ENCODE measurements at regions not wholly inside any gene's neighbourhood (a gene's known extent, or its start where the extent isn't known, plus 50 kb on each side); places are given as distances from the start of the nearest gene placed in this dataset.

- no peak for DNase-seq
These were observed 114.6 kb upstream of the NEK7 start for GRCh38 chr1:198042168-198042567.

- DNase-seq: no peak
These were observed 108.9 kb upstream of the NEK7 start for GRCh38 chr1:198047913-198048312.

- DNase-seq: no peak
These were observed 102.3 kb upstream of the NEK7 start for GRCh38 chr1:198054510-198054909.

GRCh38 chr1:198056255-198056654 lies 100.5 kb upstream of the NEK7 start:
- peak; percentile 6 to 15 for DNase-seq

- no peak for DNase-seq
These were observed 92.6 kb upstream of the NEK7 start for GRCh38 chr1:198064181-198064580.

GRCh38 chr1:198068285-198068684 lies 88.5 kb upstream of the NEK7 start:
- no peak for DNase-seq

- no peak for DNase-seq
These were observed 84.6 kb upstream of the NEK7 start for GRCh38 chr1:198072177-198072576.

- no peak for DNase-seq
These were observed 81.5 kb upstream of the NEK7 start for GRCh38 chr1:198075296-198075695.

GRCh38 chr1:198079432-198079951 lies 77.3 kb upstream of the NEK7 start:
- no peak for DNase-seq

GRCh38 chr1:198082576-198082975 lies 74.2 kb upstream of the NEK7 start:
- DNase-seq: no peak

GRCh38 chr1:198083549-198083948 lies 73.2 kb upstream of the NEK7 start:
- no peak for DNase-seq

- no peak for DNase-seq
These were observed 72.4 kb upstream of the NEK7 start for GRCh38 chr1:198084241-198084908.

- no peak for DNase-seq
These were observed 70.6 kb upstream of the NEK7 start for GRCh38 chr1:198086051-198086745.

GRCh38 chr1:198087831-198088230 lies 69.0 kb upstream of the NEK7 start:
- no peak for DNase-seq

GRCh38 chr1:198088360-198089071 lies 68.3 kb upstream of the NEK7 start:
- no peak for DNase-seq

- DNase-seq: no peak
These were observed 60.4 kb upstream of the NEK7 start for GRCh38 chr1:198096390-198096789.

- DNase-seq: no peak
These were observed 57.0 kb upstream of the NEK7 start for GRCh38 chr1:198099755-198100154.

GRCh38 chr1:198101716-198102453 lies 54.9 kb upstream of the NEK7 start:
- no peak for DNase-seq

- no peak for DNase-seq
These were observed 54.4 kb upstream of the NEK7 start for GRCh38 chr1:198102454-198102827.

- no peak for DNase-seq
These were observed 51.6 kb upstream of the NEK7 start for GRCh38 chr1:198105185-198105584.

- DNase-seq: no peak
These were observed 50.8 kb upstream of the NEK7 start for GRCh38 chr1:198106011-198106410.

Measured in activated CD4-positive, alpha-beta T cell treated with anti-CD3 and anti-CD28 coated beads, Interleukin-2, amount 50 U/mL, for 48 hours (primary cell).